ENCODE measurements at regions not wholly inside any gene's neighbourhood (a gene's known extent, or its start where the extent isn't known, plus 50 kb on each side); places are given as distances from the start of the nearest gene placed in this dataset.
"Not testable (repeated sequence)": the region's sequence is repeated elsewhere in the genome, so short reads cannot be mapped to it uniquely, and the experiment has no call there.

- H3K4me2 ChIP-seq (ENCODE audit: low read length); POLR2A ChIA-PET; intact Hi-C loops (cut with micrococcal nuclease); H3K27me3 ChIP-seq (ENCODE audit: insufficient read depth, low read length); CTCF ChIA-PET; H3K4me1 ChIP-seq (ENCODE audit: control insufficient read depth in 1 of 2, insufficient read depth in 2 of 2, low read length in 2 of 2); H4K20me1 ChIP-seq (ENCODE audit: insufficient read depth); H3K36me3 ChIP-seq (ENCODE audit: control insufficient read depth in 1 of 2, insufficient read depth in 2 of 2, low read length in 2 of 2); BruUV-seq (replicated peaks); H3K9ac ChIP-seq (ENCODE audit: low read length); H3K79me2 ChIP-seq (ENCODE audit: insufficient read depth, low read length); H3K4me3 ChIP-seq (replicated peaks in 1 of 2; ENCODE audit: low read depth in 1 of 2, low read length in 2 of 2); ATAC-seq; DNase-seq (ENCODE audit: low read depth, low spot score); H2AFZ ChIP-seq (ENCODE audit: low read depth, low read length, poor library complexity, severe bottlenecking); H3K9me3 ChIP-seq (ENCODE audit: control insufficient read depth in 1 of 2, insufficient read depth in 1 of 2, low read depth in 1 of 2, low read length in 2 of 2); H3K27ac ChIP-seq (ENCODE audit: low read depth, low read length); RAD21 ChIA-PET (ENCODE audit: low non-redundant PET in 1 of 2, low total read pairs in 2 of 2, uncharacterized antibody in 2 of 2, unreplicated experiment in 2 of 2); H3K9me2 ChIP-seq (ENCODE audit: insufficient read depth): not testable (repeated sequence)
These were observed 608.5 kb upstream of the SEMA6D start for GRCh38 chr15:47108800-47109199.

GRCh38 chr15:47116698-47117097 lies 600.6 kb upstream of the SEMA6D start:
- Histone ChIP-seq H3K9me3 (ENCODE audit: control insufficient read depth in 1 of 2, insufficient read depth in 1 of 2, low read depth in 1 of 2, low read length in 2 of 2) (peaks cover 11 to 15% of the 10 kb centered on the region in 2 experiments; a peak in 2 of 4 replicates), H3K4me2 (ENCODE audit: low read length) (no peak overlapping the region), H3K36me3 (ENCODE audit: control insufficient read depth in 1 of 2, insufficient read depth in 2 of 2, low read length in 2 of 2) (no peaks in the 10 kb centered on the region), H3K9me2 (ENCODE audit: insufficient read depth) (no peaks in the 10 kb centered on the region), H3K27me3 (ENCODE audit: insufficient read depth, low read length) (no peaks in the 10 kb centered on the region), H2AFZ (ENCODE audit: low read depth, low read length, poor library complexity, severe bottlenecking) (no peak overlapping the region), H3K4me3 (replicated peaks in 1 of 2; ENCODE audit: low read depth in 1 of 2, low read length in 2 of 2) (no peak overlapping the region), H3K79me2 (ENCODE audit: insufficient read depth, low read length) (no peaks in the 10 kb centered on the region), H3K27ac (ENCODE audit: low read depth, low read length) (no peak overlapping the region), H4K20me1 (ENCODE audit: insufficient read depth) (no peaks in the 10 kb centered on the region), H3K4me1 (ENCODE audit: control insufficient read depth in 1 of 2, insufficient read depth in 2 of 2, low read length in 2 of 2) (no peaks in the 10 kb centered on the region), H3K9ac (ENCODE audit: low read length) (no peak overlapping the region)
- no peak for ATAC-seq
- RAD21 ChIA-PET (ENCODE audit: low non-redundant PET in 1 of 2, low total read pairs in 2 of 2, uncharacterized antibody in 2 of 2, unreplicated experiment in 2 of 2): no interaction called here
- no peak for DNase-seq (ENCODE audit: low read depth, low spot score)
- intact Hi-C loops (cut with micrococcal nuclease): no loop called here
- BruUV-seq (replicated peaks): no TSS peak
- CTCF ChIA-PET: no interaction called here
- POLR2A ChIA-PET: no interaction called here
- TF ChIP-seq SIN3A (IDR thresholded peaks at IDR 0.05; ENCODE audit: low read depth): no peak
- no peak for TF ChIP-seq SRF (IDR thresholded peaks at IDR 0.05; ENCODE audit: low read depth)
- TF ChIP-seq ZNF274 (IDR thresholded peaks at IDR 0.05; ENCODE audit: low read depth, low read length): no peak
- TF ChIP-seq FOSL1 (IDR thresholded peaks at IDR 0.05; ENCODE audit: low read depth): no peak
- no peak for TF ChIP-seq POLR2AphosphoS5 (IDR thresholded peaks at IDR 0.05; ENCODE audit: low read depth, low read length)
- TF ChIP-seq CTCF (IDR thresholded peaks at IDR 0.05 in 2 of 3, conservative IDR thresholded peaks at IDR 0.05 in 1 of 3; ENCODE audit: borderline replicate concordance in 1 of 3, insufficient read depth in 1 of 3, low read depth in 2 of 3, low read length in 2 of 3): no peak
- TF ChIP-seq POLR2A (IDR thresholded peaks at IDR 0.05; ENCODE audit: borderline replicate concordance, extremely low read depth, insufficient read depth, insufficient read length): no peak
- no peak for TF ChIP-seq JUND (IDR thresholded peaks at IDR 0.05)
- TF ChIP-seq TCF7L2 (IDR thresholded peaks at IDR 0.05; ENCODE audit: borderline replicate concordance, extremely low read depth, insufficient read depth, insufficient read length): no peak
- no peak for TF ChIP-seq SP1 (IDR thresholded peaks at IDR 0.05; ENCODE audit: low read depth)
- no peak for TF ChIP-seq ZBTB33 (IDR thresholded peaks at IDR 0.05; ENCODE audit: extremely low read depth, insufficient replicate concordance, low read length)
- TF ChIP-seq EZH2 (IDR thresholded peaks at IDR 0.05): no peak
- no peak for TF ChIP-seq CEBPB (IDR thresholded peaks at IDR 0.05; ENCODE audit: low read depth)
- no peak for TF ChIP-seq MAX (IDR thresholded peaks at IDR 0.05)
- no peak for TF ChIP-seq ELF1 (IDR thresholded peaks at IDR 0.05; ENCODE audit: borderline replicate concordance, low read depth)

Data from HCT116 (cell line).